Endothelial cell (in vitro differentiated cells): ENCODE measurements at regions not wholly inside any gene's neighbourhood (a gene's known extent, or its start where the extent isn't known, plus 50 kb on each side); places are given as distances from the start of the nearest gene placed in this dataset.

Experiments
- DNase-seq: peaks from one replicate; pipeline ENCODE4 v3.0.0; 2021; ENCODE audit warnings: low spot score
- H3K27ac Mint-ChIP-seq: one replicate; pipeline ENCODE4 v1.8.0; 2021; ENCODE audit warnings: mixed read lengths, inconsistent platforms; ENCODE audit not compliant: unreplicated experiment
- H3K27me3 Mint-ChIP-seq: one replicate; pipeline ENCODE4 v1.8.0; 2021; ENCODE audit warnings: mild to moderate bottlenecking, moderate library complexity, mixed read lengths, inconsistent platforms; ENCODE audit not compliant: unreplicated experiment
- H3K36me3 Mint-ChIP-seq: one replicate; pipeline ENCODE4 v1.8.0; 2021; ENCODE audit warnings: mild to moderate bottlenecking, low read depth, mixed read lengths, inconsistent platforms; ENCODE audit not compliant: unreplicated experiment
- H3K4me1 Mint-ChIP-seq: one replicate; pipeline ENCODE4 v1.8.0; 2021; ENCODE audit warnings: mild to moderate bottlenecking, mixed read lengths, inconsistent platforms; ENCODE audit not compliant: unreplicated experiment
- H3K4me3 Mint-ChIP-seq: one replicate; pipeline ENCODE4 v1.8.0; 2021; ENCODE audit warnings: mild to moderate bottlenecking, mixed read lengths, inconsistent platforms; ENCODE audit not compliant: unreplicated experiment
- H3K9me3 Mint-ChIP-seq: one replicate; pipeline ENCODE4 v1.8.0; 2021; ENCODE audit warnings: mixed read lengths, inconsistent platforms; ENCODE audit not compliant: unreplicated experiment
- CTCF ChIP-seq: fragments of 200-600 bp; sonication (generic); IDR thresholded peaks from one replicate; pipeline ENCODE4 v1.5.0; 2021; ENCODE audit warnings: antibody characterized with exemption; ENCODE audit not compliant: unreplicated experiment

- Mint-ChIP-seq H3K9me3 (no peaks in the 10 kb centered on the region), H3K36me3 (no peaks in the 10 kb centered on the region), H3K27me3 (peaks cover 2% of the 10 kb centered on the region), H3K27ac (peak overlapping the region; percentile 42), H3K4me3 (no peak overlapping the region), H3K4me1 (peaks cover 21% of the 10 kb centered on the region)
- TF ChIP-seq CTCF = no peak
- DNase-seq = no peak
These were observed 55.3 kb upstream of the SETBP1 start for GRCh38 chr18:44625386-44625785.

DNA sequence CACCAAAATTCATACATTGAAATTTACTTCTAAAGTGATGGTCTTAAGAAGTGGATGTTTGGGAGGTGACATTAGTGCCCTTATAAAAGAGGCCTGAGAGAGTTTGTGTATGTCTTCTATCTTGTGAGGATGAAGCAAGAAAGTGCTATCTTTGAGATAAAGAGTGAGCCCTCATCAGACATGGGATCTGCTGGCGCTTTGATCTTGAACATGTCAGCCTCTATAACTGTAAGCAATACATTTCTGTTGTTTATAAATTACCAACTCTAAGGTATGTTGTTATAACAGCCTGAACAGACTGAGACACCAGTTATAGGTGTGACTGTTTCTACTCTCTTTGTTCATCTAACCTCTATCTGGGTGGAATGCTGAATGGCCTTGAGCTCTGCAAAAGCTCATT lies 54.5 kb upstream of the SETBP1 start:
- H3K27me3 Mint-ChIP-seq = peaks cover 2% of the 10 kb centered on the region
- H3K27ac Mint-ChIP-seq = no peak overlapping the region
- TF ChIP-seq CTCF = no peak
- no peak overlapping the region for H3K4me3 Mint-ChIP-seq
- no peak for DNase-seq
- H3K9me3 Mint-ChIP-seq = no peaks in the 10 kb centered on the region
- peaks cover 21% of the 10 kb centered on the region for H3K4me1 Mint-ChIP-seq
- no peaks in the 10 kb centered on the region for H3K36me3 Mint-ChIP-seq

GRCh38 chr18:44626807-44627206 lies 53.9 kb upstream of the SETBP1 start:
- peaks cover 21% of the 10 kb centered on the region for H3K4me1 Mint-ChIP-seq
- DNase-seq = no peak
- no peak overlapping the region for H3K27ac Mint-ChIP-seq
- H3K27me3 Mint-ChIP-seq = peaks cover 2% of the 10 kb centered on the region
- no peak overlapping the region for H3K4me3 Mint-ChIP-seq
- no peak for TF ChIP-seq CTCF
- no peaks in the 10 kb centered on the region for H3K36me3 Mint-ChIP-seq
- H3K9me3 Mint-ChIP-seq = no peaks in the 10 kb centered on the region

DNA sequence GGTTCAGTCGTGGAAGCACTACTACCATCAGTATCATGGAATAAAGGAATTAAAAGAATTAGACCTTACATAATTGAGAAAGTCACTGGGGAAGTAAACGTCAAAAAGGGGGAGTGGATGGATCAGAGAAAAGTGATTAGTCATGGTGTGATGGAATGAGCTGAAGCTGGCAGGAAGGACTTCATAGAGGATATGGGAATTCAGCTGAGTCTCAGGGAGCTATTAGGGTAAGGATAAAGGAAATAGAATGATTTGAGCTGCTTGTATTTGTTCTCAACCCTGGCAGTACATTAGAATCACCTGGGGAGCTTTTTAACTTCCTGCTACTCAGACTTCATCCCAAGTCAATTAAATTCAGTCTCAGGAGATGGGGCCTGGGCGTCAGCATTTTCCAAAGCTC lies 53.4 kb upstream of the SETBP1 start:
- Mint-ChIP-seq H3K36me3 (no peaks in the 10 kb centered on the region), H3K9me3 (no peaks in the 10 kb centered on the region), H3K4me1 (peaks cover 21% of the 10 kb centered on the region), H3K27me3 (peaks cover 2% of the 10 kb centered on the region), H3K27ac (no peak overlapping the region), H3K4me3 (no peak overlapping the region)
- no peak for DNase-seq
- TF ChIP-seq CTCF = no peak

DNA sequence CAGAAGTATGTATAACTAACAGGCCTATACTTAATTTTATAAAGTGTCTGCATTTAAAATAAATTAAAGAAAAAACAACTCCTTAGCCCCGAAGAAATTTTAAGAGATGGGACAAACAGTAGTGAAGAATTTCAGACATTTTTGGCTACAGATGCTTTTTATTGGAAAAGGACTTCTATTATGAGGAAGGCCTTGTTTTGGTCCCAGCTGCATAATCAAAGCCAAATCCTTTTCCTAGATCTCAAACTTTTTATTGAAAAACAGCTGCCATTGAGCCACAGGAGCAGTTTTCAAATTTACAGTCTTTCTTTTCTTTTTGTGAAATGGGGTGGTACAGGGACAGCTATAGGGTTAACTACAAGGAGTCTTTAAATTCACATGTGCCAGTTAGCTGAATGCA lies 51.3 kb upstream of the SETBP1 start:
- Mint-ChIP-seq H3K4me1 (peaks cover 21% of the 10 kb centered on the region), H3K27ac (no peak overlapping the region), H3K36me3 (no peaks in the 10 kb centered on the region), H3K4me3 (no peak overlapping the region), H3K9me3 (no peaks in the 10 kb centered on the region), H3K27me3 (peaks cover 2% of the 10 kb centered on the region)
- TF ChIP-seq CTCF = no peak
- DNase-seq = no peak
